HepG2 (cell line): ENCODE measurements at regions not wholly inside any gene's neighbourhood (a gene's known extent, or its start where the extent isn't known, plus 50 kb on each side); places are given as distances from the start of the nearest gene placed in this dataset.

Experiments used
- CTCF ChIP-seq: sonication (generic); formaldehyde crosslinking; IDR thresholded peaks from 2 replicates; pipeline ENCODE4 v1.5.0; 2020; ENCODE audit warnings: mild to moderate bottlenecking, missing genetic modification reagents, moderate library complexity
- FOSL1 ChIP-seq: sonication (generic); formaldehyde crosslinking; IDR thresholded peaks from 2 replicates; pipeline ENCODE4 v1.9.0; 2021; ENCODE audit warnings: missing genetic modification reagents, borderline replicate concordance
- GLMP ChIP-seq: sonication (generic); formaldehyde crosslinking; IDR thresholded peaks from 2 replicates; pipeline ENCODE4 v1.9.0; 2021; ENCODE audit warnings: missing genetic modification reagents, mild to moderate bottlenecking, borderline replicate concordance
- NFIC ChIP-seq: IDR thresholded peaks from 2 replicates; pipeline ENCODE4 v1.6.1; 2012; ENCODE audit warnings: mild to moderate bottlenecking, low read length, inconsistent platforms
- NFKB2 ChIP-seq: sonication (generic); formaldehyde crosslinking; IDR thresholded peaks from 2 replicates; pipeline ENCODE4 v1.4.0; 2020; ENCODE audit warnings: missing genetic modification reagents, borderline replicate concordance
- NR1H2 ChIP-seq: sonication (generic); formaldehyde crosslinking; IDR thresholded peaks from 2 replicates; pipeline ENCODE4 v1.8.1; 2022; ENCODE audit warnings: low read depth, missing genetic modification reagents, borderline replicate concordance
- POLR2AphosphoS5 ChIP-seq: IDR thresholded peaks from 2 replicates; pipeline ENCODE4 v1.6.1; 2012; ENCODE audit warnings: low read depth, low read length
- RXRA ChIP-seq: sonication (generic); formaldehyde crosslinking; IDR thresholded peaks from 2 replicates; pipeline ENCODE4 v1.5.1; 2020; ENCODE audit warnings: missing genetic modification reagents
- ZNF10 ChIP-seq: sonication (generic); formaldehyde crosslinking; IDR thresholded peaks from 2 replicates; pipeline ENCODE4 v1.4.0; 2020; ENCODE audit warnings: mild to moderate bottlenecking, low read depth, missing genetic modification reagents, borderline replicate concordance
- ZNF546 ChIP-seq: sonication (generic); formaldehyde crosslinking; conservative IDR thresholded peaks from 2 replicates; pipeline ENCODE4 v1.8.1; 2023; ENCODE audit warnings: mild to moderate bottlenecking, missing genetic modification reagents
- ZNF569 ChIP-seq: sonication (generic); formaldehyde crosslinking; IDR thresholded peaks from 2 replicates; pipeline ENCODE4 v1.5.0; 2020; ENCODE audit warnings: mild to moderate bottlenecking, missing genetic modification reagents, moderate library complexity, borderline replicate concordance

- TF ChIP-seq ZNF546 (CRISPR knock-in tag) (no peak), FOSL1 (no peak), GLMP (CRISPR knock-in tag) (no peak), POLR2AphosphoS5 (no peak), RXRA (CRISPR knock-in tag) (no peak), ZNF10 (CRISPR knock-in tag) (no peak), NR1H2 (CRISPR knock-in tag) (no peak), NFIC (no peak), ZNF569 (CRISPR knock-in tag) (no peak), NFKB2 (CRISPR knock-in tag) (no peak), CTCF (CRISPR knock-in tag) (no peak)
Measured at GRCh38 chr10:130455111-130455695, 319.0 kb downstream of the GLRX3 start.
